HG03442 (cell line): ENCODE measurements at regions not wholly inside any gene's neighbourhood (a gene's known extent, or its start where the extent isn't known, plus 50 kb on each side); places are given as distances from the start of the nearest gene placed in this dataset.
"Not testable (repeated sequence)": the region's sequence is repeated elsewhere in the genome, so short reads cannot be mapped to it uniquely, and the experiment has no call there.

Experiments used
- ATAC-seq: cut with Tn5 transposase; IDR thresholded peaks from one replicate; pipeline ENCODE4 v1.9.1; 2021; ENCODE audit warnings: mild to moderate bottlenecking, moderate library complexity; ENCODE audit not compliant: unreplicated experiment

DNA sequence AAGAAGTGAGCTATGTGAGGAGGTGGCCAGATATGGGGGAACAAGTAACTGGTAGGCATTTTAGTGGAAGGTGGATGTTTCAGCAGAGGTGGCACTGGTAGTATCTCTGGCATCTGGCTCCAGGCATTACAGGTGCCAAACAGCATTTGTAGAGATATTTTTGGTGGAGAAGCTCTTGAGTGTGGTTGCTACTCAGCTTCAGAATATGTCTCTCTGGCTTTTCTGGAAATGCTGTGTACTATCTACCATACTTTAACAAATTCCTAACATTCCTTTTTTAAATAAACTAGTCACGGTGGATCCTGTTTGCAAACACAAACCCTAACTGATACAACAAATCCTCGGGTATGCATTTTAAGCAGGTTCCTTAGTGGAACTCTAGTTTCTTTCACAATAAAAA is 128.0 kb downstream of the BARX2 start:
- ATAC-seq: no peak

DNA sequence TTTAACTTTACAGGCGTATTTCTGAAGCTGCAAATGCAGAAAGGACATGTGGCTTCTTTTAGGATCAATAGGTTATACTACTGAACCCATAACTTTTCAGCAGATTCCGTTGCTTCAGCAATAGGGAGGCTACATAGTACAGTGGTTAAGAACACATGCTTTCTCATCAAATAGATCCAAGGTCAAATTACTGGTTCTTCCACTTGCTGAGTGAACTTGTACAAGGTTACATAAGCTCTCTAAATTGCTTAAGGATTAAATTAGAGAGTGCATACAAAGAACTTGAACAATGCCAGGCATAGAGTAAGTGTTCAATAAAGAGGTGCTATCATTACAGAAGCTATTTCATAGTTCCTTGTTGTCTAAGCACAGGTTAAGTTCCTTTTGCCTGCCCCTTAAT is 129.6 kb downstream of the BARX2 start:
- ATAC-seq: no peak

DNA sequence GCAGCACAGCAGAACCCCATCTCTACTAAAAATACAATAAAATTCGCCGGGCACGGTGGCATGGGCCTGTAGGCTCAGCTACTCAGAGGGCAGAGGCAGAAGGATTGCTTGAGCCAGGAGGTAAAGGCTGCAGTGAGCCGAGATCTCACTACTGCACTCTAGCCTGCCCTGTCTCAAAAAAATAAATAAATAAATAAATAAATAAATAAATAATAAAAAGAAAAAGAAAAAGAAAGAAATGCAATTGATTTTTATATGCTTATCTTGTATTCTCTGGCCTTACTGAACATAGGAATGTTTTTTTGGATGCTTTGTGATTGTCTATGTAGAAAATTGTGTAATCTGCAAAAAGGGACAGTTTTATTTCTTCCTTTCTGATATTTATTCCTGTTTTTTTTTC is 132.5 kb downstream of the BARX2 start:
- no peak for ATAC-seq

DNA sequence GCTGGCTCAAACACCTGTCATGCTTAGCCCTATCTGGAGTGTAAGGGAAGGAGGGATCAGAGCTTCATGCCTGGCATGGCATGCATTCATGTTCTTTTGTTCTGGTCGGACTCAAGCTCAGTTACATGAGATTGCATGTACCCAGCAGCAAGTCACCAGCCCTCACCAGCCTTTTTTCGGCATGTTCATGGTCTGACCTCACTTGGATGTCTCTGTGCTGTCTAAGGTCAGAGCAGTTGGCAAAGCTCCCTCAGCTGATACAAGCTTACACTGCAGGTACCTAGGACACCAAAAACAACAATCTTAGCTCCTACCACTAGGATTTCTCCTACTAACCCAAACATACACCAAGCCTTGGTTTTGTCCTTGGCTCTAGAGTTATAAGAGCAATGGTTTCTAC is 152.6 kb downstream of the BARX2 start:
- ATAC-seq: no peak

DNA sequence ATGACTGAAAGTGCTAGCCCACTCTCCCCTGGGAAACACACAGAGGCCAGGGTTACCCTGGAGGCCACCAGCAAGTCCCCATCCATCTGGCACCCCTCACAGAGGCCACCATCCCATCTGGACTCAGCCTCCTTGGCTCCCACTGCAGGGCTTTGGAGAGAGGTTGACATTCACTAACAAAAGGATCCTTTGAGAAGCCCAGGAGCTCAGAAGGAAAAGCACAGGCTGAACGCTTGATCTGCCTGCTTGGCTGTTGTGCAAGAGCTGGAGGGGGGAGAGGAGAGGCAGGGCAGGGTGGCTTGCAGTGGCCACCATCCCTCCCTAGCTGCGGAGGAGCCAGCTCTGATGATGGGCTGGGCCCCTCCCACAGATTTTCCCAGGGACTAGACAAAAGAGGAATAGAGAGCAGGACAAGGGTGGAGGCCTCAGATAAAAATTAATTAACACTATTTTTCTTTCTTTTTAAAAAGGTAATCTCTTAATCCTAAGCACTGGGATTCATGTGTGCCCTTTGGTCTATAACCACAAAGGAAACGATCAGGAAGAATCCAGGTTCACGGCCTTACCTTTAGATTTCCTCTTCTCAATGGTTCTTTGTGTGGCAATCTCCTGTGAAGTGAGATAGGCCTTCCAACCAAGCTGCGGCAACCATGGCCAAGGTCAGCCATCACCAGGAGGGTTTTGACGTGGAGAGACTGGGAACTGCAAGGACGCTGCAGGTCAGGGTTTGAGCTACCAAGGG is 154.7 kb downstream of the BARX2 start:
- ATAC-seq: no peak

DNA sequence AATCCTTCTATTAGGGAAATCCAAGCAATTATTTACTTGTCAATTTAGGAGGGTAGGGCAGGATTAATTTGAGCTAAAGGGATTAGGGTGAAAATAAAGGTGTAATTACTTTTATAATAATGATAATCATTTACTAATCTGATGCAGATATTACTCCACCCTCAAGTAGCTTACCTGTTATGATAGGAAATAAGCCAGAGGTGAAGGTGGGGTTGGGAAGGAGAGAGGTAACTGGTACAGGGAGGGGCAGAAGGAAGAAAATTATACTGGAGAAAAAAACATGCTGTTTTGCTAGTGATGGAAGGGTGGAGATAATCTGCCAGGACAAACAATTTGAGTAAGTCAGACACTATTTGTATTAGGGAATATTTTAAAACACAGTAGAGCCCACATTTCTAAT is 157.7 kb downstream of the BARX2 start:
- no peak for ATAC-seq

DNA sequence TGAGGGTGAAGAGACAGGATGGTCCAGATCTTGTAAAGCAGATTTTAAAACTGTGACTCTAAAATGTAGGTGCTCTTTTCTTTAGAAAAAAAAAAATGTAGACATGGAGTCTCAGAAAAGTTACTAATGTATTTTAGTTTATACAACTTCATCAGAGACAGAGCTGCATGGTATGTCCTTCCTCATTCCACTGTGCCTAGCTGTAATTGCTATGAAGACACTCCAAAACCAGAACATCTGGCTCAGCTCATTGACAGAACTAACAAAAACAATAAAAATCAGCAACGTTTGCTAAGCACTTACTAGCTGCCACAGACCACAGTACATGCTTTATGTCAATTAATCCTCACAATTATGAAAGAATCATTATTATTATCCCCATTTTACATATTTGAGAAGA is 160.7 kb downstream of the BARX2 start:
- no peak for ATAC-seq

DNA sequence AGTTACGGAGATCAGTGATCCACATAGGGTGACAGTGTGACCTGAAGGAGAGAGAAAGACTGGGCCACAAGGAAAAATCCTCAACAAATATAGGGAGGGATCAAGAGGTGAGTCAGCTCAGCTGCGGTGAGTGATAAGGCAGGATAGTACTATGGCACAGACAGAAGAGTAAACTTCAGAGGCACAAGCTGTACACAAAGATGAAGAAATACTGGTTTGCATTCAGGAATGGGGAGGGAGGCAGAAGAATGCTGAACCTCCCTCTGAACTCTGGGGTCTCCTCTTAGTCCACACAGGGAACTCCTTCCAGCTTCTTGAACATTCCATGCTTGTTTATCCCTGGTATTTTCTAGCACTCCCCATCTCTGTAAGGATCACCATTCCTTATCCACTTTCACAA is 162.7 kb downstream of the BARX2 start:
- no peak for ATAC-seq

DNA sequence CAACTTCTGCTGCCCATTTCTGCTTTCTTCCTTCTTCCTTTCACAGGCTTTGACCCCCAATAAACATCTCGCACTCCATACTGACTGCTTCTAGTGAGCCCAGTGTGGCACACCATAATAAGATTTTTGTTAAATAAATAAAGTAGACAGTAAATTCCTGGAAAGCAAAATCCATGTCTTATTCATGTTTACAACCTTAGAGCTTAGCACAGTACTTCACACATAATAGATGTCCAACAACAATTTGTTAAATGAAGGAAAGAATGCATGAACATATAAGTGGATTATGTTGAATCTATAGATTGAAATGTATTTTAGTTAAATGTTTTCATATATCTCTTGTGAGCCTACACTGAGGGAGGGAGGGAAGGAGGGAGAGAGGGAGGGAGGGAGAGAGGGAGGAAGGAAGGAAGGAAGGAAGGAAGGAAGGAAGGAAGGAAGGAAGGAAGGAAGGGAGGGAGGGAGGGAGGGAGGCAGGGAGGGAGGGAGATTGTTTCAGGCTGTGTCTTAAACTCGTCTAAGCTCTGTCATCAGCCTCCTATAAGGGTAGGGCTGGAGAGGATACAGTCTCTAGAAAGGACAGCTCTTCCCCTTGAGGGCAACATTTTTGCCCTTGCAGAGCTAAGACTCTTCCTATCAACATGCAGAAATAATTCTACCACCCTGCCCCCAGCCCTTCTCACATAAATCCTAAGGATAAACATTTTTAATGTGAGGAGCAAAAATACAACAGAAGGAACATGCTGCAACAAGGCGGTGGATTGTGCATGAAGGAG is 168.1 kb downstream of the BARX2 start:
- no peak for ATAC-seq

DNA sequence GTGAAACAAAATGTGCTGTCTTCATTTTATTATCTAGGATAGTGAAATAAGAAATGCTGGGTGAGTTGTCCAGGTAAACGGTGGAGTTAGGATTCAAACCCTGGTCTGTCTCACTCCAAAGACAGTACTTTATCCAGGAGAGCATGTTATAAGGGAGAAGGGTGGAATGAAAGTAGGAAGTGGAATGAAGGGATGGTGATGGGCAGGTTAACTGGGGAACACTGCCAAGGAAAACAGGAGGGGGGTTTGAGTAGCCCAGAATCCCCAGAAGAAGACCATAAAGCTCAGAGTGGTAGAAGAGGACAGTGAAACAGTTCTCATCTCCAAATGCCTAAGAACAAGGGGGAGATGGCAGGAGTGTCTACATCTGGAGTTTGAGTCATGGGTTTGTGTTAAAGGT is 169.0 kb downstream of the BARX2 start:
- ATAC-seq: no peak

DNA sequence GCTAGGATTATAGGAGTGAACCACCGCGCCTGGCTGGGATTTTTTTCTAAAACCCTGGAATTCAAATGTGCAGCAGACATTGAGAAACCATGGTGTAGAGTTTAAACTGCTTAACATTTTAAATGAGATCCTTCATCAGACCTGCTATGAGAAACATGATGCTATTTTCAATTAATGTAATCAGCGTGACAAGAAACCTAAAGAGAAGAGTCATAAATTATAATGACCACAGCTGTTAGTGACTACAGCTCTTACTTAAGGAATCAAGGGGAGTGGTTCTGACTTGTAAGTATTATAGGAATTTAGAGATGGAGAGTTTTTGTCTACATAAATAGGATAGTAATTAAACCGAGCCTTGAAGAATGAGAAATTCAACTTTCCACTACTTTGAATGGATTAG is 170.6 kb downstream of the BARX2 start:
- no peak for ATAC-seq

DNA sequence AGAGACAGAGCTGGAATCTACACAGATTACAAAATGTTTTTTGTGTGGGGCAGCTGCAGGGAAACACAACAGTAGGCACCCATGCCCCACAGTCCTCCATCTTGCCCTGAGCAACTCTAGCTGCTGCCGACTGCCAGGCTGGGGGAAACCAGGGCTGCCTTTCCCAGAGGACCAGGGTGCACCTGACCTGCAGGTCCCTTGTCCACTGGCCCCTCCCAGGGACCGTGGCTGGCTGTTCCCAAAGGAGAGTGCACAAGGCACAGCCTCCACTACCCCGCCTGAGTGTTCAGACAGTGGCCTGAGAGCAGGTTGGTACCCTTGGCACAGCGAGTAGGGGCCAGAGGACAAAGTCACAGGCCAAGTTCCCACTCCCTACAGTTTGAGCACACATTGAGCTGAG is 181.8 kb downstream of the BARX2 start:
- no peak for ATAC-seq

DNA sequence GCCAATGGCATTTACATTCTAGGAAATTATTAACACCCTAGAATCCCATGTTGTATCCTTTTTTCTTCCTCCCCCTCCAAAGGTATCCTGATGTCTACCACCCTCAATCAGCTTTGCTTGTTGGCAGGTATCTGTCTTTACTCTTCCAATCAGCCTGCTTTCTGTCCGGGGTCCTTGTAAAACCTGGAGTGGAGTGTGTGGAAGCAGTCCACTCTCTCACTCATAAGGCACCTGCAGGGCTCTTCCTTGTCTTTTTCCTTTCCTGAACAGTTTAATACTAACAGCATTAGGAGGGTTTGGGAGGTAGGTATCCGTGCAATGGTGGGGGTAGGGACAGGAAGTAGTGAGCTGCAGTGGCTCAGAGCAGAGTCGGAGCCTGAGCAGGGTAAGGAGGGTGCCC is 193.4 kb downstream of the BARX2 start:
- ATAC-seq: no peak

DNA sequence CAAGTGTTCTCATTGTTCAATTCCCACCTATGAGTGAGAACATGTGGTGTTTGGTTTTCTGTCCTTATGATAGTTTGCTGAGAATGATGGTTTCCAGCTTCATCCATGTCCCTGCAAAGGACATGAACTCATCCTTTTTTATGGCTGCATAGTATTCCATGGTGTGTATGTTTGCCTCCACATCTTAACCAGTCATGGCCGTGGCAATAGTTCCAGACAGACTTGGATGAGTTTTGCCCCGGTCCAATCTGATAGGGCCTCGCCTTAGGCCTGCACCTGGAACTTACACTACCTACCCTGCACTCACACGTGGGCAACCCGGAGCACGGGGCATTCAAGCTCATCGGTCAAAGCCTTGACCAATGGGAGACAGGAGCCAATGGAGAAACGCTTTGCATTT is 197.0 kb downstream of the BARX2 start:
- ATAC-seq: not testable (repeated sequence)

DNA sequence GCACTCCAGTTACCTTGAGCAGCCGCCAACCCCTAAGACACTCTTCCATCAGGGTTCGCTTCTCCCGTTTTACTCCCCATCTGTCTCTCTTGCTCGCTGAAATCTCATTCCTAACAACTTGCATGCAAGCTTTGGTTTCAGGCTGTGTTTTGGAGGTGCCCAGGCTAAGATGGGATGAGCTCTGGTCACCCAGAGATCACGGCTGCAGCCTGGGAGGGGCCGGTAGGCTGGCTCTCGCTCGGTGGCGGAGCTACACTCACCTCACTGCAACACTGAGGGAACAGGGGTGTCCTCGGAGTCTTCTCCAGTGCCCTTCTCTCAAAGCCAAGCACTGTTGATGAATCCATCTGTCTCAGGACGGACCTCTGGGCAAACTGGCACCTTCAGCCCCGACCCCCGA is 197.5 kb downstream of the BARX2 start:
- no peak for ATAC-seq

DNA sequence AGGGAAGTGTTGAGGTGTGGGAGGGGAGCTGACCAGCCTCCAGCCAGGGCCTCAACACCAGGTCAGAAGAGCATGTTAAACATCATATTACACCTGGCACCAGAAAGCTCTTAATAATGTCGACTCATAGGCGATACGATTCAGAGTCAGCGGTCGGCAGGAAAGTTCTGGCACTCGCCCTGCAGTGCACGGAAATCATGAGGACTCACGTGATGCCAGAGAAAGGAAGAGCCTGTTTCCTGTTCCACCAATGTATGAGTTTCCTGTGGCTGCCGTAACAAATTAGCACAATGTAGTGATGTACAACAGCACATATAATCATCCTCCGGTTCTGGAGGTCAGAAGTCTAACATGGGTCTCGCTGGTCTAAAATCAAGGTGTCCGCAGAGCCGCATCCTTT is 198.8 kb downstream of the BARX2 start:
- no peak for ATAC-seq

DNA sequence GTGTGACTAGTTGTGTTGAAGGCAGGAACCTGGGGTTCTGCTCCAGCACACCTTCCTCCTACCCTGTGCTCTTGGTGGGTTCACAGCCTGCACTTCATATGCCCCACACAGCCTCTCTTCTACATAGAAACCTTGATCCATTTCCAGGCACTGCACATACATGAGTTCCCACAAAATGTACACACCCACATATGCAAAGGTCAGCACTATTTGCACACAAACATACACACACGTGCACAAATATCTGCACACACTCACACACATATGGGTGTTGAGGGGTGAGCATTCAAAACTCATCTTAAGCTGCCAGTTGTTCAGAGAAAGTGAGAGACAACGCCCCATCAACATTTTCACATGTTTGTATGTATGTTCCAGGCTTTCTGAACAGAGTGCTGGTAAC is 201.0 kb downstream of the BARX2 start:
- ATAC-seq: no peak

DNA sequence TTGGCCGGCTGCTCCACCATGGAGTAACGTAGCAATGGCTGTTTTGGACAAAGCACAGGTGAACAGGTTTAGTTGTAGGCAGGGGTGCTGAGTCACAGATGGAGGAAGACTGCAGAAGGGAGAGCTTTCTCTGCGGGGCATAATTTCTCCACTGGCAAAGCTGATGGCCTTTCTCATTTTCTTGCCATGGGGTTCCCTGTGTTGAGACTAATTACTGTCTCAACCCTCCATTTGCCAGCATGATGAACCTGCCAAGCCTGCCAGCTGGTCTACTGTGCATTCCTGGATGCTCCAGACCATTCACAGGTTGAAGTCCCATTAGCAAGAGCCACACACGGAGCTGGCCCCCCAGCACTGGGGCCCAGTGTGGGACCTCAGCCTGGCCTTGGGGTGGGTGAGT is 202.4 kb downstream of the BARX2 start:
- ATAC-seq: no peak

DNA sequence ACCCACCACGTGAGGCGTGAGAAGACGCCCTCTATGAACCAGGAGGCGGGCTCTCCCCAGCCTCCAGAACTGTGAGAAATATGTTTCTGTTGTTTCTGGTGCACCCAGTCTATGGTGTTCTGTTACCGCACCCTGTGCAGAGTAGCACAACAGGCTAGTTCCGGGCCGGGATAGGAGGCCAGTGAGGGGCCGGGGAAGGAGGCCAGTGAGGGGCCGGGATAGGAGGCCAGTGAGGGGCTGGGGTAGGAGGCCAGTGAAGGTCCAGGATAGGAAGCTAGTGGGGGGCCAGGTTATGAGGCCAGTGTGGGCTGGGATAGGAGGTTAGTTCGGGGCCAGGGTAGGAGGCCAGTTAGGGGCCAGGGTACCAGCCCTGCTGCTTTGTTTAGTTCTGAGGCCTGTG is 204.6 kb downstream of the BARX2 start:
- no peak for ATAC-seq

DNA sequence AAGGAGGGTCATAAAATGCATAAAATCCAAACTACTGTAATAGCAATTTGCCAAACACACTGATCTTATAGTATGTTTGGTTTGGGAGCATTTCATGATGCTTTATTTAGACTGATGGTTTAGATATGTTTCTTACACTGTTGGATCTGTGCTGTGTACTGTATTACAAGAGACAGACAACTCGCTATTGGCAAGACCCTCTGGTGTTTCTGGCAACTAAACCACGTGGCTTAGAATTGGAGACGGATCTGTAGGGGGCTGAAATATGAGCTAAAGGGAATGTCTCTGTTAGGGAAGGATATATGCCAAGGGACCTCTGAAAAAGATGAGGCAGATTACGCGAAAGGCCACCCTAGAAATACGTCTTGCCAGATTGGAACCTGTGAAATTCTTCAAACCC is 208.7 kb downstream of the BARX2 start:
- ATAC-seq: no peak

DNA sequence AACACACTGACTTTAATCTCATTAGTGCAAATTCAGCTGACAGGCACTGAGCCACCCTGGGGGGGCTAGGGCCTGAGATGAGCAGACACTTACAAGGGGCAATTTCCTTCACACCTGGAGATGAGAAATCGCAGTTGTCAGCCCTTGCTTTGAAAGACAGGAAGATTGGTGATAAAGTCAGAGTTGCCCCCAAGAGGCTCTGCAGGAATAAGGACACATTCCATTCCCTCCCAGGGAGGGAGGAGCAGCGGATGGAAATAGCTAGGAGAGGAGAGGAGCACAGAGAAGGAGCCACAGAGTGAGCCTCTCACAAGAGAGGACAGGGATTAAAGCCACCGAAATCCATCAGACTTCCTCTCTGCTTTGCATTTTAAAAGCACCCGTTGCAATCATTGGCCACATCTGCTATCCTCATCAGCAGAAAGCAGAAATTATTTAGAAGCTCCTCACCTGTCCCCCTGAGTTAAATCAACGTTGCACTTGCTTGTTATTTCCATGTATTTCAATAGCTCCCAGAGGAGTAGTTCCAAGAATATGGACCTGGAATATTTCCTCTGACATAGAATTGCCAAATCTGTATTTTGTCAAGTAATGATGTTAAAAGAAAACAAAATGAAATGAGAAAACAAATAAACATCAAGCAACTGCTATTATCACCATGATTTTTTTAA is 213.7 kb downstream of the BARX2 start:
- ATAC-seq: no peak
